Stimulated activated CD4-positive, alpha-beta T cell treated with anti-CD3 and anti-CD28 coated beads, Interleukin-4, amount 100 ng/mL, for 4 hours (primary cell): ENCODE measurements at regions not wholly inside any gene's neighbourhood (a gene's known extent, or its start where the extent isn't known, plus 50 kb on each side); places are given as distances from the start of the nearest gene placed in this dataset.
"Not testable (repeated sequence)": the region's sequence is repeated elsewhere in the genome, so short reads cannot be mapped to it uniquely, and the experiment has no call there.

Source experiments
- DNase-seq, 2 experiments: peaks; one replicate each; pipeline ENCODE4 v3.0.0-alpha.2; 2020

DNA sequence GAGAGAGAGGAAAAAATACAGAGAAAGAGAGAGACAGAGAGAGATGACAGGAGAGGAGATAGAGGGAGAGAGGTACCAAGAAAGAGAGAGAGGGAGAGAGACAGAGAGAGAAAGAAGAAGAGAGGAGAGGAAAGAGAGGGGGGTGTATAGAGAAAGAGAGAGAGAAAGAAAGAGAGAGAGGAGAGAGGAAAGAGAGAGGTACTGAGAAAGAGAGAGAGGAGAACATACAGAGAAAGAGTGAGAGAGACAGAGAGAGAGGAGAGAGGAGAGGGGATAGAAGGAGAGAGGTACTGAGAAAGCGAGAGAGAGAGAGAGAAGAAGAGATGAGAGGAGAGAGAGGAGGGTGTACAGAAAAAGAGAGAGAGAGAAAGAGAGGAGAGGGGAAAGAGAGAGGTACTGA is 269.4 kb downstream of the CRLF2 start:
- no peak for DNase-seq

DNA sequence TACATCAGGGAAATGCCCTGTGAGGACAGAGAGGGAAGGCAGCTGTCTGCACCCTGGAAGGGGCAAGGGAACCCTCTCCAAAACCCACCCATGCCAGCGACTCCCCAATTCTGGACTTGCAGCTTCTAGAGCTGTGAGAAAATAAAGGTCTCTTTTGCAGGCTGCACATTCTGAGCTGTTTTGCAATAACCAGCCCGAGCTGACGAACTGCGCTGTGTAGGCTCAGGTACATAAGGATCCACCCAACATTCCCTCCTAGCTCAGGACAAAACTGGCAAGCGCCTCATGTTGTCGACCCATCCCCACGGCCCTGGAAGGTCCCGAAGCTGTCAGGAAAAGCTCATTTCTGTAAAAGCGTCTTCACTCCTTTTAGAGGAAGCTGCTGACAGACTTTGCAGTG is 271.8 kb downstream of the CRLF2 start:
- DNase-seq: no peak

DNA sequence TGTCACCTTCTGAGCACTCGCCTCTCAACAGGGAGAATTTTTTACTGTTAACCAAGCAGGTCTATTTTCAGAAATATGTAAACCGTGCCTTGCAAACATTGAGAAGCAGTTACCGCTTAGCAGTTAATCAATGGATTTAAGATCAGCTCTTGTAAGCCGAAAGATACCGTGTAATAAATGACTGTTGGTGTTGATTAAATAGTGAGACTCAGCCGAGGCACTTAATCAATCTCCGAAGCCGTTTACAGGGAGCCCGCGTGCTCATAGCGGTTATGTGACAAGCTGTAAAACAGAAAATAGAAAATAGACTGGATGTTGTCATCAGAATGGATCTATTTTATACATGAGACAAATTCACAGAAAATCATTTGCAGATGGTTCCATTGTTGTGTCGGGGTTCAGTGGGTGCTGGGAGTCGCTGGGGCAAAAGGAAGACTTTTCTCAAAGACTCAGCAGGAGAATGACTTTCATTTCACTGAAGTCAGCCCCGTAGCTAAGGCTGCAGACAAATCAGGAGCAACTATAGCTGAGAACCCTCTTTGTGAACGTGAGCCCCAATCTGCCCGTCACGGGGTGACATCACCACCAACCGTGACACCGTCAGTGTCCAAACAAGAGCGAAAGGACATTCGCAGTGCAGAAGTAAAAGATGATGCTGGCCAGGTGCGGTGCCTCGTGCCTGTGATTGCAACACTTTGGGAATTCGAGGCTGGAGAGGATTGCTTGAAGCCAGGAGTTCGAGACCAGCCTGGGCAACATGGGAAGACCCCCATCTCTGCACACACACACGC is 275.3 kb downstream of the CRLF2 start:
- DNase-seq: no peak

DNA sequence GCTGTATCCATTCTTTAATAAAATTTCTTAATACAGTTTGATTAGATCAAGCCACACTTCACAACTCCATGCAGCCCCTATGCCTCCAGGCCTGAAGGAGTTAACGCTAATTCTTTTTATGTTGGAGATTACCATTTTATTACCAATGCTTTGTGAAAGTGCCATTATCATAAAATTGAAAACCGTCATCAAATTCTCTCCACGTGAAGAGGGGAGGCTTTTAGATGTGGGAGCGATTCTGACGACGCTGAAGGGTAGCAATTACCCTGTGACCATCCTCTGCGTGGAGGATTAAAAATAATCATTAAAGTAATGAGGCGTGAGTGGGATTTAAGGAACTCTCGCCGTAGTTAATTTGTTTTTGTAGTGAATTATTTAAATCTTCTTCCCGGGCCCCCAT is 278.8 kb downstream of the CRLF2 start:
- DNase-seq: no peak

DNA sequence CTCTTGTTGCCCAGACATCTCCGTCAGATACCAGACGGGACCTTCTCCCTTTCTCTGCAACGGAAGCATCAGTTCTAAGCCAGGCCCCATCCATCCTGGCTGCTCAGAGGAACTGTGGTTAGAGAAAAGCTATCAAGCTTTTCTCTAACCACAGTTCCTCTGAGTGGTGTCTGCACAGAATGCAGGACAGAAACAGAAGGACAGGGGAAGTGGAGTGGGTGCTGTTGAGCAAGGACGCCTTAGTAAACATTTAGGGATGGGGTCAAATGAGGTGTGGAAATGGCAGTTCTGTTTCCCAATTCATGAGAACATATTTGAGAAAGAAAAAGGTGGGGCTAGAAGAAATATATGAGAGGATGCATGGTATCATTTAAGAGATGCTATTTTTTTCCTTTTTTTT is 283.8 kb downstream of the CRLF2 start:
- no peak for DNase-seq

DNA sequence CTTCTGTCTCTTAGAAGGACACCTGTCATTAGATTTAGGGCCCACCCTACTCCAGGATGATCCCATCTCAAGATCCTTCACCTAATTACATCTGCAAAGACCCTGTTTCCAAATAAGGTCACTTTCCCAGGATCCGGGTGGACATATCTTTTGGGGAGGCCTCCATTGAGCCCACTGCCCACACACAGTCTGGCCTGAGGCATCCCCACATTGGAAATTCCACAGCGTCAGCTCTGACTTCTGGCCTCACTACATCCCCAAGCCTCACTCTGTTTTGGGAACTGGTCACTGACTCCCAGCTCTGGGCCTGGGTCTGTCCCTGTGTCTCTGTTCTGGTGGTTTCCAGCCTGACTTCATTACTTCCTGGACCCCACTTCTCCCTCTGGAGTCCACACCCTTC is 285.5 kb downstream of the CRLF2 start:
- DNase-seq: no peak

DNA sequence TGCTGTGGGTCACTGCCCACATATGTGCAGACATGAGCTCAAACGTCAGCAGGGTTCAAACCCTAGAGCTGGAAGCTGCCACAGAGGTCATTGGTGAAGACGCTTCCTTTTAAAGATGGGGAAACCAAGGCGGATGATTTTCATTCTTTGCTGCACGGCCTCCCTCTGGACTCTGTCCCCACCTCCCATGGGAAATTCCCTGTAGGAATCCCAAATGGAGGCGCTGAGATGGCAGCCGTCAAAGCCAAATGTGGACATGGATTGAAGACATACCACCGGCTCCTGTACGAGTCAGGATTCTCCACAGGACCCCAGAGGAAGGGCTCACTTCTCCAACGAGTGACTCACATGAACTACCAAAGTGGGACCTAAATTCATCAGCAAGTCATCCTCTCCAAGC is 286.4 kb downstream of the CRLF2 start:
- DNase-seq: no peak

DNA sequence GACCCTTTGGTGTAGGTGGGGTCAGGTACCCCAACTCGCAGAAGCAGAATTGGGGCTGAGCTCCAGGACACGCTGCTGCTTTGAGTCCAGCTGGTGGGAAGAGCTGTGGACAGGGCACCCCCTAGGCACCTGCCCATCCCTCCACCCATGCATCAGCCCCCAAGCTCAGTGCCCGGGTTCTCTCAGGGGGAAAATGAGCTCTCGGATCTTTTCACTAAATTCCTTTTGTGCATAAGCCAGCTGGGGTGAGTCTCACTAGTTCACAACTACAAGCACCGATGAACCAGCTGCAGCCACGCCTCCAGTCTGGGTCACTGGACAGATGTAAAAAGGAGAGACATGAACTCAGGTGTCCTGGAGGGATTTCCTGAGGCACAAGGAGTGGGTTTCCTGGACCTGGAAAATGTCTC is 286.8 kb downstream of the CRLF2 start:
- DNase-seq: no peak

DNA sequence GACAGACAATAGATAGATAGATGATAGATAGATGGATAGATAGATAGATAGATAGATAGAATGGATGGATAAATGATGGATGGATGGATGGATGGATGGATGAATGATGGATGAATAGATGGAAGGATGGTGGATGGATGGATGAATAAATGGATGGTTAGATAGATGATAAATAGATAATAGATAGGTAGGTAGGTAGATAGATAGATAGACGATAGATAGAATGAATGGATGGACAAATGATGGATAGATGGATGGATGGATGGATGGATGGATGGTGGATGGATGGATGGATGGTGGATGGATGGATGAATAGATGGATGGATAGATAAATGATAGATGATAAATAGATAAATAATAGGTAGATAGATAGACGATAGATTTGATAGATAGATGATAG is 287.4 kb downstream of the CRLF2 start:
- no peak for DNase-seq

DNA sequence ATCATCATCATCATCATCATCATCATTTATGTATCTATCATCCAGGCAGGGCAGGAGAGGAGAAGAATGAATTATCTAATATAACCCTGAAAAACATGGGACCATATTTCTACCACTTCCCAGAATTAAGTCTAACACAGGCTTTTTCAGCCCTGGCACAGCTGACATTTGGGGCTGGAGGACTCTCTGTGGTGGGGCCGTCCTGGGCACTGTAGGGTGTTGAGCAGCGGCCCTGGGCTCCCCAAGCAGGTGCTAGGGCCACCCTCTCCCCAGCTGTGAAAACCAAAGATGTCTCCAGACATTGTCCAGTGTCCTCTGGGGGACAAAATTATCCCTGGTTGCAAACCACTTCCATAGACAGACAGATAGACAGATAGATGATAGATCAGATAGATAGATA is 288.4 kb downstream of the CRLF2 start:
- DNase-seq: no peak

DNA sequence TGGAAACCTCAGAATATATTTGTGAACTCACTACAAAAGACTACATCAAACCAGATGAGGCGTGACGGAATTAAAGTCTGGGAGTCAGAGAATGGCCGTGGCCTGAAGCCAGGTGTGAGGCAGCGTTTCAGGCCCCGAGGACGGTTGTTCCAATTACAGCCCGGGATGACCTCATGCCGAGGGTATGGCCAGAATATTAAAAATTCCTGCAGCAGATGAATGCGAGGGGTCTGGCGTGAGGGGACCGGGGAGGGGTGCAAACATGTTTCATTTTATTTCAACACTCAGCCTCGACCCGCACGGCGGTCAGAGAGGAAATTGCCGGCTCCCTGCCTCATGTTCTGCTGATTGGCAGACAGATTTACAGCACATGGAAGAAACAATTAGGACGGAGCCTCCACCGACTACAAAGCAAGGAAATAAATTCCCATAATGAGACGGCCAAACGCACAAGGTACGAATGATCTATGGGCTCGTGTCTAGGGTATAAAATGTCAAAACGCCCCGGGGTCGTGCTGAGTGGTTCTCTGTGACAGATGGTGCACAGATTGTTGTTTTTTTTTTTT is 289.7 kb downstream of the SHOX start:
- DNase-seq: no peak

DNA sequence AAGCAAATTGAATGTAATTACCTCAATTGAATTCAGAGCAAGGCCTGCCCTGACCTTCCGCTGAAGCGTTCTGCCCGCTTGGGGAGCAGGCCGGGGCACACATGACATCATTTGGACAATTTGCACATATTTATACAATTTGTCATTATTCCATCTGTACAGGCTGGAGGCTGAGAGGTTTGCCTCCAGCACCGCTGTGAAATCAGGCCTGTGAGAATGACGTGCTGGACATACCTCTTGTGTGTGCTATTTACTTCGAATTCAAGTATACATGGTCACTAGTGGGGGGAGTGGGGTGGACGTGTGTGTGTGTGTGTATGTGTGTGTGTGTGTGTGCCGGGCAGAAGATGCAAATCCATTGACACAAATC is 285.6 kb downstream of the SHOX start:
- no peak for DNase-seq

DNA sequence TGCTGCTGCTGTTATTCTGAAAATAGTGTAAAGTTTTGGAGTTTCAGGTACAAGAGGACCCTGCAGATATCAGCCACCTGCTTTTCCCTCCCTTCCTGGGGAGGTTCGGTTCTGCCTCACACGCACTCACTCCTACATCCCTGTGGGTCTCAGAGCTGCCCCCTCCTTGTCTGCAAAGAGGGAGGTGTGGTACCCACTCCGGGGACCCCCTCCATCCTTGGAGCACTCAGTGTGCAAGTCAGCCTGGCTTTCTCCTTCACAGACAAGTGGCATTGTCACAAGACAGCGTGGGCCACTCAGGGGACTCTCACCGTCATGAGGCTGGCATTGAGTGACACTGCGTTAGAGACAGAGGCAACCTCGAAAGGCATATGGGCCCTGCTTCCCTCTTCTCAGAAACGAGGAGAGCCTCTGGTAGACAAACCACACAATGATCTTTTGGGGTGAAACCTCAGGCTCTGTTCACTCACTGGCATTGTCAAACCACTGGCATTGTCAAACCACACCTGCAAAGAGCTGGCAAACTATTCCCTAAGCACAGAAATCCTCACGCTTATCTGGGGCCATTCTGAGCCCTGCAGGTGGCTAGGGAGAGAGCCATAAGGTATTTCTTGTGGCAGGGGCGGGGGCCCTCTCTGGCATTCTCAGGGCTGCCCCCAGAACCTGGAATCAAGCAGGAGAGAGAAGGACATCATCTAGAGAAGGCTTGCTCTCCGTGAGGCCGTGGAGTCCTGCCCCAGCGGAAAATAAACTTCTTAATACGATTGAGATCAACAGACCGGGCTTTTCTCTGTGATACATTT is 285.0 kb downstream of the SHOX start:
- no peak for DNase-seq

DNA sequence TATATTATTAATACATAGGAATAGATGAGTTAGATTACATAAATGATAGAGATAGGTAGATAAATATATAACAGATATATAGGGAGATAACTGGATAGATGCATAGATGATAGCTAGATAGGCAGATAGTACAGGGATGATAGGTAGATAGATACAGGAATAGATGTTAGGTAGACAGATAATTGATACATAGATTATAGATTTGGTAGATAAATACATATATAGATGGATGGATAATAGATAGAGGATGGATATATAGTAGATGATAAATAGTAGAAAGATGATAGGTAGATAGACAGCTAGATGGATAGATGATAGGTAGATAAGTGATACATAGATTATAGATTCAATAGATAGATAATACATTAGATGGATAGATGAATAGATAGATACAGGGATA is 283.6 kb downstream of the SHOX start:
- no peak for DNase-seq

DNA sequence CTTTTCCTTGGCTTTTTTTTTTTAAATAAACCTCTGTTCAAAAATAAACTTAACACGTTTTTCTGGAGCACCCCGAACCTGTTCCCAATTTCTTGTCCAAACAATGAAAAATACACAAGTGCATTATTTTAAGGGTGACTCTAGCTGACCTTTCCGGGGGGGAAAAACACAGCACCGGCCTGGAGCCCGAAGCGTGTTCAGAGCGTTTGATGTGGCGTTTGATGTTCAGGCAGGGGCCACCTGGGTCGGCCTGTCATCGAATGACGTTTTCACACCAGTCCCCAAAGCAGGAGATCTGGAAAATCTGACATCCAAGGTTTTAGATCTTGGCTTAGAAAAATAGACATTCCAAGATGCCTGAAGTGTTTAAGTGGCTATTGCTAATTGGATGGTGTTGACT is 282.1 kb downstream of the SHOX start:
- DNase-seq: no peak

DNA sequence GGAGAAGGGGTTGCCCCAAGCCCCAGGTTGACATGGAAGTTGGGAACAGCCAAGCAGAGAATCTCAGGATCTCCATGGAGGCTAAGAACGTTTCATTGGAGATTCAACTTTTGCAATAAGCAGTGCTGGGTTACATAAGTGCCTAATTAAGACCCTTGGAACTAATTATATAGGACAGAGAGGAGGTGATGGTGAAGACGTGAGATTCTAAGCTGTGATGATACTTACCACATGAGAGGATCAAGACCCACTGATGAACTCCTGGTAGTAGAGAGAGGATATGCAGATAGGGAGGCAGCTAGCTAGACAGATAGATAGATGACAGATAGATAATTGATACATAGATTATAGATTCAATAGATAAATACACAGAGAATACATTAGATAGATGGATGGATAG is 278.5 kb downstream of the SHOX start:
- DNase-seq: not testable (repeated sequence)

DNA sequence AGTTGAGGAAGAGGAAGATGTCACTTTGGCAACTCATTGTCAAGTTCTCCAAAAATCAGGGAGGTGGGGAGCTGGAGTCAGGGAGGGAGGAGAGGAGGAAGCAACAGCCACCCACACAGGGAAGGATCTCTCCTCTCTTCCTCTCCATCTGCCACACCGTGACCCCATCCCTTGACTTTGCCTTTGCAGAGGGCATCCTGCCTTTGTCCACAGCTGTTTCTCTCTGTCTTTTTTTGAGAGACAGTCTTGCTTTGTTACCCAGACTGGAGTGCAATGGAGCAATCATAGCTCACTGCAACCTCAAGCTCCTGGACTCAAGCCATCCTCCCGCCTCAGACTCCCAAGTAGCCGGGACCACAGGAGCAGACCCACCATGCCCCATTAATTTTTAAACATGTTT is 276.0 kb downstream of the SHOX start:
- DNase-seq: no peak

DNA sequence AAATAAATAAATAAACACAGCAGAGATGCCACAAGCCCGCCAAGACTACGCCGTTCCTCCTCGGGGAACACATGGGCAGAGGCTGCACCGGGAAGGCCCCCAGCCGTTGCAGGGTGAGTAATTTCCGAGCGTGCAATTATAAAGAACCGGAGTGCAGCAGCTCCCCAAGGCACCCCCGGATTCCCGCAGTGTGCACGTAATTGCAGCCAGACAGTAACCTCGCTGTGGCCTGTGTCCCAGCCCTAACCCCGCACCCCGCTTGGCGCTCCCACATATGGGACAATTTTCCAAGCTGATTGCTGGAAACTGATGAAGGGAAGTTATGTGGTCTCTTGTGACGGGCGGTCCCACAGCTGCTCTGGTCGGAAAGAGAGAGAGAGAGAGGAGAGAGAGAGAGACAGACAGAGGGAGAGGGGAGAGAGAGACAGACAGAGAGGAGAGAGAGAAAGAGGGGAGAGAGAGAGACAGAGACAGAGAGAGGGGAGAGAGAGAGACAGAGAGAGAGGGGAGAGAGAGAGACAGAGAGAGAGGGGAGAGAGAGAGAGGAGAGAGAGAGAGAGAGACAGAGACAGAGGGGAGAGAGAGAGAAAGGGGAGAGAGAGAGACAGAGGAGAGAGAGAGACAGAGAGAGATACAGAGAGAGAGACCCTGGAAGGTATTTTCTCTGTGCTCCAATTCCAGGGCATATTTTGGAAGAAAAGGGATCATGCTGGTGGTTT is 275.4 kb downstream of the SHOX start:
- no peak for DNase-seq

DNA sequence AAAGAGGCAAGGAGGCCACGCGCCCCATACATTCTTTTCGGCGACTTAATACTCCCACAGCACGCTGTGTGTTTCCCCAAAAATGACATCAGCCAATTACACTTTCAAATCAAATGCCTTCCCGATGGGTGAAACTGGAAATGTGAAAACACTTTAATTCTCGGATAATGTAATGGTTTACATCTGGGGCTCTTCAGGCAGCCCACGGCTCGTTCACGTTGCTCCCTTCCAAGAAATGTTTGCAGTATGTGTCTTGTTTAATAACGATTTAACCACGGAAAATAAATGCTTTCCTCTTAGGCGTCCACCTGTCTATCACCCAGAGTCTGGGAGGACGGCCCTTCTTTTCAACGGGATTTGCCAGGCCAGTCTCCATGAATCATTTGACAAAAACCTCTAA is 272.5 kb downstream of the SHOX start:
- DNase-seq: no peak

DNA sequence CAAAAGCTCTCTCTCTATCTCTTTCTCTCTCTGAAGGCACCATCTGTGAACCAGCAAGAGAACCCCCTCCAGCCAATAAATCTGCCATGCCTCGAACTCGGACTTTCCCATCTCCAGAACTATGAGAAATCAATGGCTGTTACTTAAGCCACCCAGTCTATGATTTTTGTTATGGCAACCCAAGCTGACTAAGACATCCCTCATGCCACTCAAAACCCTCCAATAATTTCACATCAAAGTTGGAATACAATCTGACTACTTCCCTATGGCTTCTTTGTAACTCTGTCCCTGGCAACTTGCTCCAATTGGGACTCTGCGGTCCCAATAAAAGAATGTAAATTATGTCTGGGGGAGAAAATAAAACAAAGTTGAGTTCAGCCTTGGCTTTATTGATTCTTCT is 265.7 kb downstream of the SHOX start:
- no peak for DNase-seq

DNA sequence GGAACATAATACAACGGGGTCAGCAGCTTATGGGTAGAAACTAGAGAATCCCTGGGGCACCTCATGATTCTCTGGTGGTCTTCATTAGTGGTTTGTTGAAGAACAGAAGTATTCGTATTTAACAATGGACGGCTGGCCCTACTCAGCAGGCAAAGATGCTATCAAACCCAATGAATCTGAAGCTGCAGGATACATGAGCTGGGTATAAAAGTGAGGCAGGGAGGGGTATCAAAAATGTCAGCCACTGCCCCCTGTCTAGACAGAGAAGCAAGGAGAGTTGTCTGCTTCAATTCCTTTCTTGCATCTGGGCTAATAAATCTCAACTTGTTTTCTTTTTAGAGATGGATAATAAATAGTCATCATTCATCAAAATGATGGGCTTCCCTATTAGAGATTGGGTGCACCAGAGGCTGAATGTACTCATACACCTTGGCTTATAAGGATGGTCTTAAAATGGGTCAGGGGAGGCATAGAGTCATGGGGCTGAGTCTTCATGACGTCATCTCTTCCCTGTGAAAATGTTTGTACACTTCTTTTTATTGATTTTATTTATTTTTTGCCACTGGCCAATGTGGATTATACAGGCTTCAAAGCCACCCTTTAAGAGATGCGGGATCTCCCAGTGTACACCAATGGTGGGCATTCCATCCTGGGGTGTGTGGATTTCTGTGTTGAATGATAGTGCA is 259.5 kb downstream of the SHOX start:
- no peak for DNase-seq

DNA sequence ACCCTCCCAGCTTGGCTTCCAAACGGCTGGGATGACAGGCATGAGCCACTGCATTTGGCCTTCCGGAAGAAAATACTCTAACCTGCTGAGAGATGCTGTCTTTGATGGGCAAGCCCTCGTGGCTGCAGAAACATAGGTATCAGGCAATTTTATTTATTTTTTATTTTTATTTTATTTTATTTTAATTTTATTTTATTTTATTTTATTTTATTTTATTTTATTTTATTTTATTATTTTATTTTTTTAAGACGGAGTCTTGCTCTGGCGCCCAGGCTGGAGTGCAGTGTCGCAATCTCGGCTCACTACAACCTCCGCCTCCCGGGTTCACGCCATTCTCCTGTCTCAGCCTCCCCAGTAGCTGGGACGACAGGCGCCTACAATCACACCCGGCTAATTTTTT is 257.1 kb downstream of the SHOX start:
- DNase-seq: not testable (repeated sequence)

DNA sequence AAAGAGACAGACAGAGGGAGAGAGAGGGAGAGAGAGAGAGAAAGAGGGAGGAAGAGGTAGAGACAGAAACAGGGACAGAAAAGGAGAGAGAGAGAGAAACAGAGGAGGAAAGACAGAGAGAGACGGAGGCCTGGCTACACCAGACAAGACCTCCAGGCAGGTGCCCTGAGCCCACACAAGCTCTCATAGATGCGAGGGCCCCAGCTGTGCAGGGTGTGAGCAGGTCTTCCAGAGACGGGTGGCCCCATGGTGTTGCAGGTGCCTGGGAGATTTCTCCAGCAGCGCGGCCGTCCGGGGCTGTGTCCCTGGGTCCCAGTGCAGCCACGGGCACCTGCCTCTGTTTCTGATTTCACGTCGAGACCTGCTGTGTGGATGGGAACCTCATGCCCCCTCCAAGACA is 253.0 kb downstream of the SHOX start:
- no peak for DNase-seq
